SK-N-MC (cell line): ENCODE measurements at regions not wholly inside any gene's neighbourhood (a gene's known extent, or its start where the extent isn't known, plus 50 kb on each side); places are given as distances from the start of the nearest gene placed in this dataset.

ENCODE experiments used
- EZH2 ChIP-seq: fragments of 200-600 bp; sonication (generic); IDR thresholded peaks from one replicate; pipeline ENCODE4 v1.6.1; 2017; ENCODE audit warnings: antibody characterized with exemption
- POLR2AphosphoS5 ChIP-seq: IDR thresholded peaks from 2 replicates; pipeline ENCODE4 v1.6.1; 2012; ENCODE audit warnings: mild to moderate bottlenecking, low read depth, low read length, borderline replicate concordance

DNA sequence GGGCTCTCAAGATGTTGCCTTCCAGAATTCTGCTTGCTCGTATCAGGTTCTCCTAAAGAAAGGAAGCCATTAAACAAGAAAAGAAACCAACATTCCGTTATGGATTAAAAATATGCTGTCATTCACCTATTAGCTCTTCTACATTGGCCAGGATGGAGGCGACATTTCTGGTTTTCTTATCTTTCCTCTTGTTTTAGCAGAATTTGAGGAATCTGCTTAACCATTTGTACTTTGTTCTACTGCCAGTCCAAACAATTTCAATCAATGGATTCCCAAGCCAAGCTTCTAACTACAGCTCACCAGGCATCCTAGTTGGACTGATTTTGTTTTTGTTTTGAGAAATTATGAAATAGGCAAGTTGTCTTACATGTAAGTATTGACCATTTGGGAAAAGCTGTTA, 164.6 kb upstream of the TSC22D2 start:
- TF ChIP-seq POLR2AphosphoS5 = no peak
- TF ChIP-seq EZH2 = no peak
